Suprapubic skin (tissue), 4 donors: ENCODE measurements at regions not wholly inside any gene's neighbourhood (a gene's known extent, or its start where the extent isn't known, plus 50 kb on each side); places are given as distances from the start of the nearest gene placed in this dataset.

ENCODE experiments used
- POLR2A ChIP-seq, 2 donors: fragments of 450-650 bp; IDR thresholded peaks; one replicate each; pipeline ENCODE4 v1.6.1; 2017; ENCODE audit warnings: antibody characterized with exemption in 2 of 2, mild to moderate bottlenecking in 2 of 2, moderate library complexity in 2 of 2
- POLR2AphosphoS5 ChIP-seq, 3 donors: sonication (generic); formaldehyde crosslinking; IDR thresholded peaks; one replicate each; pipeline ENCODE4 v1.6.1; 2017; ENCODE audit warnings: antibody characterized with exemption in 3 of 3
- TF ChIP-seq, protein P1 (sequence below), 2 donors: fragments of 200-600 bp in 1 of 2; fragments of 450-650 bp in 1 of 2; sonication (generic) in 1 of 2; IDR thresholded peaks; one replicate each; pipeline ENCODE4 v1.5.1; 2016 to 2019; ENCODE audit warnings: antibody characterized with exemption in 2 of 2, mild to moderate bottlenecking in 1 of 2, moderate library complexity in 1 of 2

DNA sequence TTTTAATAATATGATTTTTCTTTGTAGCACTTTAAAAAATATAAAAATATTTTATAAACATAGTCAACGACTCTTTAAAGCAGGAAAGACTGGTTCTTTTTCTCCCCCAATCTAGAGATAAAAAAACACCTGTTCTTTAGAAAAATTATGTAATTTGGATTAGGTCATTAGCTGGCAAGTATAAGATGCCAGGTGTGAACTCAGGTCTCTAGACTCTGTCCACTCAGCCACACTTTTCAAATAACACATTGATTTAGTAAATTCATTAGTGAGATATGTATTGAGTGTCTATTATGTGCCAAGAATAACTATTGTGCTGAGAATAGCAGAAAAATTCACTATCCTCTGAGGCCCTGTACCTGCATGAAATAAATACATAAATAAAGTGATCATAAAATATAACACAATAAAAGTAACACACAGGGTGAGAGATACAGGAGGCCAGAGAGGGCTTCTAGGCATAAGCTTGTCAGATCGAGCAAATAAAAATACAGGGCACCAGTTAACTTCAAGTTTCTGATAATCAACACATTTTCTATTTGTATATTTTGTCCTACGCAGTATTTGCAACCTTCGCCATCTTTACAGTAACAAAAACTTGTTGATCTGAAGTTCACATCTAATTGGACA lies 867.1 kb upstream of the GBE1 start:
- no peak for TF ChIP-seq POLR2A (IDR thresholded peaks at IDR 0.05)
- TF ChIP-seq, protein P1, sequence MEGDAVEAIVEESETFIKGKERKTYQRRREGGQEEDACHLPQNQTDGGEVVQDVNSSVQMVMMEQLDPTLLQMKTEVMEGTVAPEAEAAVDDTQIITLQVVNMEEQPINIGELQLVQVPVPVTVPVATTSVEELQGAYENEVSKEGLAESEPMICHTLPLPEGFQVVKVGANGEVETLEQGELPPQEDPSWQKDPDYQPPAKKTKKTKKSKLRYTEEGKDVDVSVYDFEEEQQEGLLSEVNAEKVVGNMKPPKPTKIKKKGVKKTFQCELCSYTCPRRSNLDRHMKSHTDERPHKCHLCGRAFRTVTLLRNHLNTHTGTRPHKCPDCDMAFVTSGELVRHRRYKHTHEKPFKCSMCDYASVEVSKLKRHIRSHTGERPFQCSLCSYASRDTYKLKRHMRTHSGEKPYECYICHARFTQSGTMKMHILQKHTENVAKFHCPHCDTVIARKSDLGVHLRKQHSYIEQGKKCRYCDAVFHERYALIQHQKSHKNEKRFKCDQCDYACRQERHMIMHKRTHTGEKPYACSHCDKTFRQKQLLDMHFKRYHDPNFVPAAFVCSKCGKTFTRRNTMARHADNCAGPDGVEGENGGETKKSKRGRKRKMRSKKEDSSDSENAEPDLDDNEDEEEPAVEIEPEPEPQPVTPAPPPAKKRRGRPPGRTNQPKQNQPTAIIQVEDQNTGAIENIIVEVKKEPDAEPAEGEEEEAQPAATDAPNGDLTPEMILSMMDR (IDR thresholded peaks at IDR 0.05): no peak
- TF ChIP-seq POLR2AphosphoS5 (IDR thresholded peaks at IDR 0.05): no peak
